SH-SY5Y (cell line): ENCODE measurements at regions not wholly inside any gene's neighbourhood (a gene's known extent, or its start where the extent isn't known, plus 50 kb on each side); places are given as distances from the start of the nearest gene placed in this dataset.

Source experiments
- GATA2 ChIP-seq: IDR thresholded peaks from 2 replicates; pipeline ENCODE4 v1.6.1; 2011; ENCODE audit warnings: mild to moderate bottlenecking, low read depth, low read length
- GATA3 ChIP-seq: IDR thresholded peaks from 2 replicates; pipeline ENCODE4 v1.6.1; 2011; ENCODE audit warnings: low read depth, mild to moderate bottlenecking, low read length, moderate library complexity

DNA sequence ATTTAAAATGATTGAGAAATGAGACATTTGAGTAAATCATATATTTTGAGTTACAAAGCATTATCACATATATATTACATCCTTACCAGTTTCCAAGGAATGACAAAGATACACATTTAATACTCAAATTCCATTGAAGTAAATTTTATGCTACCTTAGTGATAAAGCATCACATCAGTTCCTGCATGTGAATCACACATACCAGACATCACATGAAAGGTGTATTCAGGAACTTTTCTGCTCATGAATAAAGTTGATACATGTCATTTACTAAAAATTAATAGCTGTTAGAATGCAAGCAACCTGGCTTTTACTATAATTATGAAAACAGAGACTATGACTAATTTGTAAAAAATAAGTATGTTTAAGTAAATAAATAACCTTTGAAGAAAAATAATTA is 548.8 kb upstream of the SLC39A10 start:
- TF ChIP-seq GATA2 (no peak), GATA3 (no peak)
